GM18870 (cell line): ENCODE measurements at regions not wholly inside any gene's neighbourhood (a gene's known extent, or its start where the extent isn't known, plus 50 kb on each side); places are given as distances from the start of the nearest gene placed in this dataset.

Experiments used
- ATAC-seq: cut with Tn5 transposase; IDR thresholded peaks from one replicate; pipeline ENCODE4 v1.9.1; 2021; ENCODE audit warnings: moderate library complexity; ENCODE audit not compliant: unreplicated experiment

- ATAC-seq = no peak
Observed at GRCh38 chr4:160872491-160872890, 1291.3 kb downstream of the FSTL5 start.

- ATAC-seq = no peak
Observed at GRCh38 chr4:160877087-160877790, 1286.6 kb downstream of the FSTL5 start.

GRCh38 chr4:160880180-160880579 lies 1283.6 kb downstream of the FSTL5 start:
- no peak for ATAC-seq

GRCh38 chr4:160887668-160888067 lies 1276.1 kb downstream of the FSTL5 start:
- ATAC-seq = no peak

- no peak for ATAC-seq
Observed at GRCh38 chr4:160894128-160894527, 1269.7 kb downstream of the FSTL5 start.

- ATAC-seq = no peak
Observed at GRCh38 chr4:160894809-160895208, 1269.0 kb downstream of the FSTL5 start.

GRCh38 chr4:160927311-160927710 lies 1236.5 kb downstream of the FSTL5 start:
- ATAC-seq = no peak

- ATAC-seq = no peak
Observed at GRCh38 chr4:160928482-160928881, 1235.3 kb downstream of the FSTL5 start.

- no peak for ATAC-seq
Observed at GRCh38 chr4:160947653-160948052, 1216.1 kb downstream of the FSTL5 start.

- no peak for ATAC-seq
Observed at GRCh38 chr4:160956875-160957274, 1206.9 kb downstream of the FSTL5 start.

- ATAC-seq = no peak
Observed at GRCh38 chr4:160969925-160970324, 1193.9 kb downstream of the FSTL5 start.

- ATAC-seq = no peak
Observed at GRCh38 chr4:160980091-160980490, 1183.7 kb downstream of the FSTL5 start.

GRCh38 chr4:160981083-160981482 lies 1182.7 kb downstream of the FSTL5 start:
- ATAC-seq = no peak

- ATAC-seq = no peak
Observed at GRCh38 chr4:160983035-160983434, 1180.8 kb downstream of the FSTL5 start.

GRCh38 chr4:161002386-161002785 lies 1161.4 kb downstream of the FSTL5 start:
- ATAC-seq = no peak

- no peak for ATAC-seq
Observed at GRCh38 chr4:161003418-161004057, 1160.3 kb downstream of the FSTL5 start.

- no peak for ATAC-seq
Observed at GRCh38 chr4:161005746-161006145, 1158.1 kb downstream of the FSTL5 start.

GRCh38 chr4:161008527-161008926 lies 1155.3 kb downstream of the FSTL5 start:
- ATAC-seq = no peak

- no peak for ATAC-seq
Observed at GRCh38 chr4:161010227-161010626, 1153.6 kb downstream of the FSTL5 start.
